HUES48 (cell line): ENCODE measurements at regions not wholly inside any gene's neighbourhood (a gene's known extent, or its start where the extent isn't known, plus 50 kb on each side); places are given as distances from the start of the nearest gene placed in this dataset.

Experiments
- H3K27ac ChIP-seq: one replicate; pipeline ENCODE4 v1.7.0; 2013; ENCODE audit warnings: low read depth, low read length, inconsistent platforms
- H3K27me3 ChIP-seq: 2 replicates; pipeline ENCODE4 v1.6.1; 2013; ENCODE audit warnings: mild to moderate bottlenecking, low read length; ENCODE audit not compliant: control insufficient read depth, insufficient read depth
- H3K36me3 ChIP-seq: 2 replicates; pipeline ENCODE4 v1.6.1; 2013; ENCODE audit warnings: low read length; ENCODE audit not compliant: control insufficient read depth, insufficient read depth
- H3K4me1 ChIP-seq: 2 replicates; pipeline ENCODE4 v1.6.1; 2013; ENCODE audit warnings: mild to moderate bottlenecking, low read length; ENCODE audit not compliant: control insufficient read depth, insufficient read depth
- H3K4me3 ChIP-seq: 2 replicates; pipeline ENCODE4 v1.5.1; 2013; ENCODE audit warnings: mild to moderate bottlenecking, low read depth, low read length
- H3K9ac ChIP-seq: 2 replicates; pipeline ENCODE4 v1.6.1; 2013; ENCODE audit warnings: mild to moderate bottlenecking, low read depth, low read length, moderate library complexity
- H3K9me3 ChIP-seq: 2 replicates; pipeline ENCODE4 v1.6.1; 2013; ENCODE audit warnings: low read length; ENCODE audit not compliant: control insufficient read depth, insufficient read depth

DNA sequence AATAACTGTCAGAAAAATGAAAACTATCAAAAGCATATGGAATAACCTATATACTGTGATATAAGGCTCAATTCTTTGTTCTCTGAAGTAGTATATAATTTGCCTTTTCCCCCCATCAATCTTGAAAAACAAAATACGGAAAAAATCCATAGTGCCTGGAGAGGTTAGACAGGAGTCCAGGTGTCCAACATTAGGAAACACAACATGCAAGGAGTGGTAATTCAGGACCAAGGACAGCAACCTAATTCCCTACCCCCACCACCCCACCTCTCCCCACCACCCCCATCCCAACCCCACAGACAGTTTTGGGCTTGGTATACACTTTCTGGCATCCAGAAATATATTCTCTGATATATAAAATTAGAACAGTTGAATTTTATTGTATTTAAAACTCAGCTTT is 55.1 kb upstream of the SLC25A26 start:
- H3K27me3 ChIP-seq, result no peaks in the 10 kb centered on the region
- H3K4me1 ChIP-seq, result no peaks in the 10 kb centered on the region
- no peak overlapping the region for H3K9ac ChIP-seq
- no peaks in the 10 kb centered on the region for H3K36me3 ChIP-seq
- H3K4me3 ChIP-seq, result no peak overlapping the region
- no peaks in the 10 kb centered on the region for H3K9me3 ChIP-seq
- no peak overlapping the region for H3K27ac ChIP-seq

DNA sequence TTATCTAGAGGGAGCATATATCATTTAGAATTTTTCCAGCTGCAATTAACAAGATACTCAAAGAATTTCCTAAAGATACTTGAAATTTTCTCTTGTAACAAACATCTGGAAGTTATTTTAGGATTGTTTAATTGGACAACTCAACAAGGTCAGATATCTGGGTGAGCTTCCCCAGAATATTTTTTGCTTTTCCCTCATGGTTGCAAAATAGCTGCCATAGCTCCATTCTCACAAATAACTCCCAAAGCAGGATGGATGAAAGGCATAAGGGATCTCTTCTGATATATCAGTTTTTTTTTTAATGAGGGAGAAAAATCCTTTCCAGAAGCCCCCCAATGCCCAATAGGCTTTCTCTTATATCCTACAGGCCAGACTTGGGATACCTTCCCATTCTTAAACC is 56.6 kb upstream of the SLC25A26 start:
- no peaks in the 10 kb centered on the region for H3K4me1 ChIP-seq
- no peaks in the 10 kb centered on the region for H3K36me3 ChIP-seq
- H3K4me3 ChIP-seq, result no peak overlapping the region
- H3K27me3 ChIP-seq, result no peaks in the 10 kb centered on the region
- H3K9ac ChIP-seq, result no peak overlapping the region
- no peaks in the 10 kb centered on the region for H3K9me3 ChIP-seq
- no peak overlapping the region for H3K27ac ChIP-seq

DNA sequence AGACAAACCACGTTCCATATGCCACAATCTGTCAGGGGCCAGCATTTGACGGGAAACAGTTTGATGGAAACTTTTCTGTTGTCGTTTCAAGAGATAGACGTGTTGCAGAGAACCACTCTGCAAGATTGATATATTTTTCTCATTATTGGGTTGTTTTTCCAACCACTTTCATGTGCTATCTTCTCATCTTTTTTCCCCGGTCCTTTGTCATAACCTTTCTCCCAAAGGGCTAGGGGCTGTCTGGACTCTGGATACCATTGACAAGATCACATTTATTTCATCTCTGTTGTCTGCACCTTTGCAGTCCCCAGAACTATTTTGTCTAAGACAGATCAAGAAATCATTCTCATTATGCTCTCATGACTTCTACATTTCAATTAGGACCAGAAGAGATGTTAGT is 57.6 kb upstream of the SLC25A26 start:
- no peaks in the 10 kb centered on the region for H3K9me3 ChIP-seq
- no peaks in the 10 kb centered on the region for H3K27me3 ChIP-seq
- no peak overlapping the region for H3K9ac ChIP-seq
- no peak overlapping the region for H3K4me3 ChIP-seq
- no peaks in the 10 kb centered on the region for H3K36me3 ChIP-seq
- no peaks in the 10 kb centered on the region for H3K4me1 ChIP-seq
- no peak overlapping the region for H3K27ac ChIP-seq

DNA sequence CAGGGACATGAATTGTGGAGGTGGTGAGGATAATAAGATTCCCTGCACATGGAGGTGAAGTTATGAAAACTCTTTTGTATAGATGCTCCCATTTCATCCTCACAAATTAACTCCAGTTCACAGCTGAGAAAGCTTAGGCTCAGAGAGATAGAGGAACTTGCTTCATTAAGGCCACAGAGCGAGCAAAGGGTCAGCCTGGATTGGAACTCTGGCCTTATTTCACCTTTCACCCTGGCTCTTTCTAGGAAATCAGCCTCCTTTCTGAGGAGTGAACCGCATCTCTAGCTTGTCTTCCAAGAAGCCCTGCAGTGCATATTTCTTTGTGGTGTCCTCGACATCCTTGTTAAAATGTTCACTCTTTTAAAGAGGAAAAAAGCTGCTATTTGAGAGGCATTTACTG is 58.0 kb upstream of the SLC25A26 start:
- no peaks in the 10 kb centered on the region for H3K36me3 ChIP-seq
- H3K9me3 ChIP-seq, result no peaks in the 10 kb centered on the region
- H3K27me3 ChIP-seq, result no peaks in the 10 kb centered on the region
- H3K4me1 ChIP-seq, result no peaks in the 10 kb centered on the region
- no peak overlapping the region for H3K9ac ChIP-seq
- H3K4me3 ChIP-seq, result no peak overlapping the region
- H3K27ac ChIP-seq, result no peak overlapping the region

GRCh38 chr3:66158933-66159683 is 61.7 kb upstream of the SLC25A26 start:
- no peak overlapping the region for H3K9ac ChIP-seq
- H3K27ac ChIP-seq, result no peak overlapping the region
- no peak overlapping the region for H3K4me3 ChIP-seq
- no peaks in the 10 kb centered on the region for H3K9me3 ChIP-seq
- H3K27me3 ChIP-seq, result no peaks in the 10 kb centered on the region
- H3K4me1 ChIP-seq, result peaks cover 2% of the 10 kb centered on the region
- H3K36me3 ChIP-seq, result no peaks in the 10 kb centered on the region

DNA sequence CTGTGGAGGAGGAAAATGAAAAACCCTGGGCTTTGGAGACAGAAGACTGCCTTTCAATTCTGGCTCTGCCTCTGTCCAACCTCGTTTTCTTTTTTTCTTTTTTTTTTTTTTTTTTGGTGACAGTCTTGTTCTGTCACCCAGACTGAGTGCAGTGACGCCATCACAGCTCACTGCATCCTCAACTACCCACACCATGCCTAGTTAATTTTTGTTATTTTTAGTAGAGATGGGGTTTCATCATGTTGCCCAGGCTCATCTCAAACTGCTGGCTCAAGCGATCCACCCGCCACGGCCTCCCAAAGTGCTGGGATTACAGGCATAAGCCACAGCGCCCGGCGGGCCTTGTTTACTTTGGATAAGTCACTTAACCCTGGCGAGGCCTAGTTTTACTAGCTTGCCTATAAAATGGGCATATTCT is 66.3 kb upstream of the SLC25A26 start:
- no peaks in the 10 kb centered on the region for H3K27me3 ChIP-seq
- peaks cover 8% of the 10 kb centered on the region for H3K4me1 ChIP-seq
- no peaks in the 10 kb centered on the region for H3K36me3 ChIP-seq
- H3K9ac ChIP-seq, result no peak overlapping the region
- H3K27ac ChIP-seq, result no peak overlapping the region
- H3K4me3 ChIP-seq, result no peak overlapping the region
- H3K9me3 ChIP-seq, result no peaks in the 10 kb centered on the region

DNA sequence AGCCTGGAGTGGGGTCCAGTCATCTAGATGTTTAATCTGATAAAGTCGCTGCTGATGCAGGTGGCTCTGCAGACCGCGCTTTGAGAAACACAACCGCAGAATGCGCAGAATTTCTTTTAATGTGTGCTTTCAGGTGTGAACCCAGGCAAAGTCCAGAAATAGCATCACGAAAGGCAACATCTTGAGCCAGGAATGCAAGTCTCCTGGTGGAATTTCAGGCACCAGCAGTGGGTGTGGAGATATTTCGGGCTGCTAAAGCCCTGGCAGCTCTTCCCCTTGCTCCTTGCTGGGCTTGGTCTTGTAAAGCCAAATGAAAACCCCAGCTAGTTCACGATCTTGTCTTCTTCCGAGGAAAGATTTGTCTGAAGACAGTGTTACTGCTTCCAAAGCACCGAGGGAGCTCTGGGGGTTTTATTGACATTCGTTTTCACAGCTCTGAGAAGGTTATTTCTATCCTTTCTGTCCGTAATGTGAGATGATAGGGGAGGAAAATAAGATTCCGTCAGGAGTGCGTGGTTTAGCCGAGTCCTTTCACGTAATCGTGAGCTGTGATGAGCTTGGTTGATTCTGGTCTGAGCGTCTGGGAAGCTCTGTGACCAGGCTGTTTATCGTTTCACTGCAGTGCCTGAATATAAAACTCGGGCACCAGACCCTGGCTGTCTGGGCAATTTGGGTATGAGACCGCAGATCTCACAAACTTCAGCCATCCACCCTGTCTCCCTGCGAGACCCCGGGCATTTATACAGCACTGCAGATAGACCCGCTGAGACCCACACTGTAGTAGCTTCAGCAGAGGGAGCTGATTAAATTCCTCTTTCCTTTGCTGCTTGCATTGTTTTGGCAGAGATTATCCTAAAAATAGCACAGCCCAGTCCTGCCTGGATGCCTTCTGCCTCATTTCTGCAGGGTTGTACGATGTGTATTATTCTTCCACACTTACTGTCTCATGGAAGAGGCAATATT is 67.0 kb upstream of the SLC25A26 start:
- no peak overlapping the region for H3K27ac ChIP-seq
- no peaks in the 10 kb centered on the region for H3K27me3 ChIP-seq
- H3K4me3 ChIP-seq, result no peak overlapping the region
- H3K4me1 ChIP-seq, result peaks cover 8% of the 10 kb centered on the region
- H3K36me3 ChIP-seq, result no peaks in the 10 kb centered on the region
- no peaks in the 10 kb centered on the region for H3K9me3 ChIP-seq
- no peak overlapping the region for H3K9ac ChIP-seq

DNA sequence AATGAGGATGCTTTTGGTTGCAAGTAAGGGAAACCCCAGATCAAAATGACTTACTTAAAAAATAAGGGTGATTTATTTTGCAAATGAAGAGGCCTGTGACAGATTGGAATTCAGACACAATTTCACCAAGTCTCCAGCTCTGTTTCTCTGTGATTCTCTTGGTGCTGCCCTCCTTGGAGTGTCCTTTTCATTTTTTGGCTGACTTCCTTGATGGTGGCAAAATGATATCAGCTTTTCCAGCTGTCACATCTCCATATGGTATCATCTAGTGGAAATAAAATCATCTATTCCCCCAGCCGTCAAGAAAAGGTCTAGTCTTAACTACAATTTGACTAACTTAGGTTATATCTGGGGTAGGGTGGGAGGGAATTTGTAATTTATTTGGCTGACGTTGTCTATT is 68.5 kb upstream of the SLC25A26 start:
- H3K4me1 ChIP-seq, result peaks cover 8% of the 10 kb centered on the region
- no peak overlapping the region for H3K4me3 ChIP-seq
- H3K27ac ChIP-seq, result no peak overlapping the region
- H3K9me3 ChIP-seq, result no peaks in the 10 kb centered on the region
- H3K36me3 ChIP-seq, result no peaks in the 10 kb centered on the region
- no peak overlapping the region for H3K9ac ChIP-seq
- no peaks in the 10 kb centered on the region for H3K27me3 ChIP-seq

DNA sequence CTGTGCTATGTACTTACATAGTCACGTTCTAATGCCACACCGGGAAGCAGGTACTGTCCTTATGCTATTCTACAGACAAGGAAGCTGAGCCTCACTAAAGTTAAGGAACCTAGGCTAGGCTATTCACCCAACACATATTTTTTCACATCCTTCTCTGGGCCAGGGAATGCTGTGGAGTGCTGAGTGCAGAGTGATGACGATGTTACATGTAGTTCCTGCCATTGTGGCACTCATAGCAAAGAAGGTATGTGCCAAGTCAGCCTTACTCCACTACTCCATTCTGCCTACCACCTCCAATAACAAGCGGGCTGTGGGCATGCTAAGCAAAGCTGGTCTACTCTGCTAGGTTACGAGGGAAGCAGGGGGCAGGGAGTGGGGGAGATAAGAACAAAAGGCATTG is 69.8 kb upstream of the SLC25A26 start:
- H3K9ac ChIP-seq, result no peak overlapping the region
- H3K4me1 ChIP-seq, result peaks cover 8% of the 10 kb centered on the region
- no peaks in the 10 kb centered on the region for H3K9me3 ChIP-seq
- H3K4me3 ChIP-seq, result no peak overlapping the region
- no peak overlapping the region for H3K27ac ChIP-seq
- H3K36me3 ChIP-seq, result no peaks in the 10 kb centered on the region
- no peaks in the 10 kb centered on the region for H3K27me3 ChIP-seq

DNA sequence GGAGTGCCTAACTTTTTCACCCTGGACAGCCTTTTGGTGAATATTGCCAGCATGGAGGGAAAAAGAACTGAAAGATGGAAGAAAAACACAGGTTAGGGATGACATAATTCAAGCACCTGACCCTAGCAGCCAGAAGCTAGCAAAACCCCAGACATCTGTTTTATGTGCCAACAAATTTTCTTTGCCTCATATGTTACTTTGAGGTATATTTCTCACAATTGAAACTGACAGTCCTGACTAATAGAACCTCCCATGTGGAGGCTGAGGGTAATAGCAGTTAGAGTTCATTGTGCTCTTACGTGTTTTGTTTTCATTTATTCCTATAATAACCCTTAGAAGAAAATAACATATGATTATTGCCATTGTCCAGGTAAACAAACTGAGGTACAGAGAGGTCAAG is 71.5 kb upstream of the SLC25A26 start:
- H3K4me1 ChIP-seq, result peaks cover 7% of the 10 kb centered on the region
- H3K4me3 ChIP-seq, result no peak overlapping the region
- H3K9me3 ChIP-seq, result no peaks in the 10 kb centered on the region
- H3K36me3 ChIP-seq, result no peaks in the 10 kb centered on the region
- no peak overlapping the region for H3K9ac ChIP-seq
- no peaks in the 10 kb centered on the region for H3K27me3 ChIP-seq
- H3K27ac ChIP-seq, result no peak overlapping the region

DNA sequence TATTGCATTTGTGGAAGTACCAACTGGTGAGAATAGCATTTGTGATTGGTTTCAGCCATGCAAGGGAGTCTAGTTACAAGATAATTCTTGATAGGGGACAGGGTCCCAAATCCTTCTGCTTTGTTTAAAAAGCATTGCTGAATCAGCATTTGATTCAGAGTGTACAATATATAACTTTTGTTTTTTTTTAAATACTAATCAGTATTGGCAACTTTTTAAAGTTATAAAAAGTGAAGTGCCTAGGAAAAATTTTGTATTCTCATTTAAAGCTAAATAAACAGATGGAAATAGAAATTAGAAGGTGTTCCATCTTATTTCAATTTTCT is 75.4 kb upstream of the SLC25A26 start:
- Histone ChIP-seq H3K9ac (no peak overlapping the region), H3K27ac (no peak overlapping the region), H3K27me3 (no peaks in the 10 kb centered on the region), H3K36me3 (no peaks in the 10 kb centered on the region), H3K4me1 (no peaks in the 10 kb centered on the region), H3K9me3 (no peaks in the 10 kb centered on the region), H3K4me3 (no peak overlapping the region)
